Neutrophil (primary cell): ENCODE measurements at regions not wholly inside any gene's neighbourhood (a gene's known extent, or its start where the extent isn't known, plus 50 kb on each side); places are given as distances from the start of the nearest gene placed in this dataset.

Experiments used
- H3K27ac ChIP-seq: fragments of 200-600 bp; sonication (generic); 2 replicates; pipeline ENCODE4 v1.5.1; 2016; ENCODE audit warnings: mild to moderate bottlenecking, moderate library complexity
- H3K27me3 ChIP-seq: fragments of 200-600 bp; sonication (generic); 2 replicates; pipeline ENCODE4 v1.6.0; 2016; ENCODE audit warnings: mild to moderate bottlenecking
- H3K36me3 ChIP-seq: fragments of 200-600 bp; sonication (generic); 2 replicates; pipeline ENCODE4 v1.5.1; 2017
- H3K4me1 ChIP-seq, 2 experiments: fragments of 200-600 bp in 1 of 2; sonication (generic) in 1 of 2; 1 replicate in 1 of 2; 2 replicates in 1 of 2; pipeline versions ENCODE4 v1.5.1 to v1.6.1; 2013 to 2016; ENCODE audit warnings: low read depth in 1 of 2, low read length in 1 of 2, mild to moderate bottlenecking in 1 of 2, moderate library complexity in 1 of 2; ENCODE audit not compliant: control insufficient read depth in 1 of 2, insufficient read depth in 1 of 2
- H3K4me3 ChIP-seq, 2 experiments: fragments of 200-600 bp in 1 of 2; sonication (generic) in 1 of 2; 1 replicate in 1 of 2; 2 replicates in 1 of 2; pipeline ENCODE4 v1.5.1; 2013 to 2016; ENCODE audit warnings: low read depth in 1 of 2, low read length in 1 of 2, mild to moderate bottlenecking in 1 of 2, moderate library complexity in 1 of 2
- H3K9me3 ChIP-seq: fragments of 200-600 bp; sonication (generic); 2 replicates; pipeline ENCODE4 v1.5.1; 2016
- TF ChIP-seq, protein P1 (sequence below): fragments of 200-600 bp; sonication (generic); IDR thresholded peaks from 2 replicates; pipeline ENCODE4 v1.5.1; 2016; ENCODE audit warnings: antibody characterized with exemption

DNA sequence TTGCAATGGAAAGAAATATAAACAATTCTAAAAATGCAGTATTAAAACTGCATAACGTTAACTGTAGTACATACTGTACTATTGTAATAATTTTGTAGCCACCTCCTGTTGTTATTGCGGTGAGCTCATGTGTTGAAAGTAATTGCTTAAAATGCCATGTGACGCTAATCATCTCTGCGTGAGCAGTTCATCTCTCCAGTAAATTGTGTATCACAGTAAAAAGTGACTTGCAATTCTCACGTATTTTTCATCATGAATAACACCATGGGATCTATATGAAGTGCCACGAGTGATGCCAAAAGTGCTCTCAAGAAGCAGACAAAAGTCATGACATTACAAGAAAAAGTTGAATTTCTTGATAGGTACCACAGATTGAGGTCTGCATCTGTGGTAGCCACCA, 82.4 kb upstream of the CYYR1 start:
- no peak overlapping the region for H3K4me3 ChIP-seq
- no peaks in the 10 kb centered on the region for H3K27me3 ChIP-seq
- TF ChIP-seq, protein P1, sequence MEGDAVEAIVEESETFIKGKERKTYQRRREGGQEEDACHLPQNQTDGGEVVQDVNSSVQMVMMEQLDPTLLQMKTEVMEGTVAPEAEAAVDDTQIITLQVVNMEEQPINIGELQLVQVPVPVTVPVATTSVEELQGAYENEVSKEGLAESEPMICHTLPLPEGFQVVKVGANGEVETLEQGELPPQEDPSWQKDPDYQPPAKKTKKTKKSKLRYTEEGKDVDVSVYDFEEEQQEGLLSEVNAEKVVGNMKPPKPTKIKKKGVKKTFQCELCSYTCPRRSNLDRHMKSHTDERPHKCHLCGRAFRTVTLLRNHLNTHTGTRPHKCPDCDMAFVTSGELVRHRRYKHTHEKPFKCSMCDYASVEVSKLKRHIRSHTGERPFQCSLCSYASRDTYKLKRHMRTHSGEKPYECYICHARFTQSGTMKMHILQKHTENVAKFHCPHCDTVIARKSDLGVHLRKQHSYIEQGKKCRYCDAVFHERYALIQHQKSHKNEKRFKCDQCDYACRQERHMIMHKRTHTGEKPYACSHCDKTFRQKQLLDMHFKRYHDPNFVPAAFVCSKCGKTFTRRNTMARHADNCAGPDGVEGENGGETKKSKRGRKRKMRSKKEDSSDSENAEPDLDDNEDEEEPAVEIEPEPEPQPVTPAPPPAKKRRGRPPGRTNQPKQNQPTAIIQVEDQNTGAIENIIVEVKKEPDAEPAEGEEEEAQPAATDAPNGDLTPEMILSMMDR: no peak
- H3K9me3 ChIP-seq: no peaks in the 10 kb centered on the region
- no peak overlapping the region for H3K27ac ChIP-seq
- H3K4me1 ChIP-seq: no peaks in the 10 kb centered on the region
- H3K36me3 ChIP-seq: no peaks in the 10 kb centered on the region

DNA sequence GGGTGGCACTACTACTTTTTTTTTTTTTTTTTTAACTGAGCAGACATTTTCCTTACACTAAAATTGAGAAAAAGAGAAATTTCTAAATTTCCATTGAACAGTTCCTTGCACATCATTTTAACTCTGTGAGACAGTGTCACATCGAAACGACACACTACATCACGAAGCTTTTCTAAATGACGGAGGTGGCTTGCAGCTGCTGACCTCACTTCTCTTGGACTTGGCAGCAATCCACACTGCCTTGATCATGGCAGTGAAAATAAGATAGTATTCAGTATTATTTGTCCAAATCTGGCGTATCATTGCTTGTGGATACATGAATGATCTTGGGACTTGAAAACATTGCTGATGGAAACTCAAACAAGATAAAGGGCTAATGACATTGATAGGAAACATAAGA, 80.3 kb upstream of the CYYR1 start:
- Histone ChIP-seq H3K27me3 (no peaks in the 10 kb centered on the region), H3K4me3 (no peak overlapping the region), H3K36me3 (no peaks in the 10 kb centered on the region), H3K4me1 (no peaks in the 10 kb centered on the region), H3K27ac (no peak overlapping the region), H3K9me3 (no peaks in the 10 kb centered on the region)
- TF ChIP-seq, protein P1: no peak

DNA sequence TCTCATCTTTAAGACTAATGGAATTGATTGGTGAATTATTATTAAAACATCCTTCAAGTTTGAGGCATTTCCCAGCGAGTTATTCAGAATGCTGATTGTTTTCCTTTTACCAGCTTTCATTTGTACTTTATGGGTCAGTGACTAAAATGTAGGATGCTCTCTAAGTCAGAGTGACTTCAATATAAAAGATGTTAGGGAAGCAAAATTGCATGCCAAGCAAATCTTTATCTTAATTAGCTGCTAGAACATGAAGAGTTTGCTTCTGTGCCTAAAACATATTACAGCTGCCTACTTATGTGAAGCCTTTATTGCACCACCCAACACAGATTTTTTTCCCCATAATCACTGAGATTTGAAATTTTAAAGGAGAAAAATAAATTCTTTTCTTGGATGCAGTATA, 79.8 kb upstream of the CYYR1 start:
- H3K36me3 ChIP-seq: no peaks in the 10 kb centered on the region
- TF ChIP-seq, protein P1: no peak
- H3K27me3 ChIP-seq: no peaks in the 10 kb centered on the region
- no peaks in the 10 kb centered on the region for H3K4me1 ChIP-seq
- no peak overlapping the region for H3K4me3 ChIP-seq
- no peaks in the 10 kb centered on the region for H3K9me3 ChIP-seq
- H3K27ac ChIP-seq: no peak overlapping the region

DNA sequence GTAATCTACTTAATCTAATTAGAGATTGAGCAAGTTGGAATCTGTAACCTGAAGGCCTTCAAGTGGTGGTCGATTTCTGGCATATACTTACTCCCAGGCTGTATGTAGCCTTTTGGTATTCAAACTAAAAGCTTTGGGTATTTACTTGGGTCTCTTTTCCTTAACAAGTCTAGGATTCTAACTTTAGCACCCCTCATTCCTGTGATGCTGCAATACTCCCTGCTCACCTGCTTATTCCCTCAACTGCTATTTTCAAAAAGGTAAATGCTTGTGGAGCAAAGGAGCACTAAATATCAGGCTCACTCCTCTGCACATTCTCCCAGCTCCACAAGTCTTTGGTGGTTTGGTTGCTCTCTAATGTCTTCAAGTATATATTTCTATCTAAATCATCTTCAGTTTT, 68.0 kb upstream of the CYYR1 start:
- H3K4me1 ChIP-seq: no peaks in the 10 kb centered on the region
- no peaks in the 10 kb centered on the region for H3K9me3 ChIP-seq
- H3K27ac ChIP-seq: no peak overlapping the region
- no peaks in the 10 kb centered on the region for H3K36me3 ChIP-seq
- TF ChIP-seq, protein P1: no peak
- H3K4me3 ChIP-seq: no peak overlapping the region
- no peaks in the 10 kb centered on the region for H3K27me3 ChIP-seq

DNA sequence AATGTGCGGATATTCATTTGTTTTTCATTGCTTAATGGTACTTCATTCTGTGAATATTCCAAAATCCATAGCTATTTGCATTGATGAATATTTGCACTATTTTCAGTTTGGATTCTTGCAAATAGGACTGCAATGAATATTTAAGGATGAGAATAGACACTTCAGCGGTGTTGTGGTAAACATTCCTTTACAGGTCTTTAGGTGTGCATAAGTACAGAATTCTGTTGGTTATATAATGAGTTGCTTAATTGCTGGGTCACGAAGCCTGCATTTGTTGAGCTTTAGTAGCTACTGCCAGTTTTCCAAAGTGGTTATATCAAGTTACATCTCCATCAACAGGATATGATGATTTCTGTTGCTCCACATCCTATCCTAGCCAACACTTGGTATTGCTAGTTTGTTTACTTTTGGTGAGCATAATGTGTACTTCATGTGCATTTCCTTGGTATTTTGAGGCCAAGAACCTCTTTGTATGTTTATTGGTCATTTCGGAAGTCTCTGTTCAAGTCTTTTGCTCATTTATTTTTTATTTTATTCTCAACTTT, 64.2 kb upstream of the CYYR1 start:
- Histone ChIP-seq H3K27ac (no peak overlapping the region), H3K4me1 (no peaks in the 10 kb centered on the region), H3K4me3 (no peak overlapping the region), H3K36me3 (no peaks in the 10 kb centered on the region), H3K9me3 (no peaks in the 10 kb centered on the region), H3K27me3 (no peaks in the 10 kb centered on the region)
- TF ChIP-seq, protein P1: no peak

DNA sequence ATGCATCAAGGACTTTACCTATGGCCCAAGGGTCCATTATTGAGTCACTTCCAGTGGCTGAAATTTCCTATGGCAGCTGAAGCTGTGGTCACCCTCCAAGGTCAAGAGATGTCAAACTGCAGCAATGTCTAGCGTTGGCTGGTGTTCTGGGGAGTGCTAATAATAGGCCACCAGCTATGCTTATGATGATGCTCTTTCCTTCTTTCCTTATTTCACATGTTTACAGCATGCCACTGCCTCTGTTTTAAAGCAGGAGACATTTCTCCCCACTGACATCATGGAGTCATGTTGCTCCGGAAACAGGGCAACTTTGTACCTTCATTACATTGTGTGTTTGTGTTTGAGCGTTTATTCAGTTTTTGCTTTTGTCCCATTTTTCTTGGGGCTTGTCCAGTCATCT, 62.6 kb upstream of the CYYR1 start:
- no peaks in the 10 kb centered on the region for H3K36me3 ChIP-seq
- no peaks in the 10 kb centered on the region for H3K9me3 ChIP-seq
- no peaks in the 10 kb centered on the region for H3K27me3 ChIP-seq
- no peaks in the 10 kb centered on the region for H3K4me1 ChIP-seq
- TF ChIP-seq, protein P1: no peak
- H3K27ac ChIP-seq: no peak overlapping the region
- no peak overlapping the region for H3K4me3 ChIP-seq
